Neural crest cell (in vitro differentiated cells): ENCODE measurements at regions not wholly inside any gene's neighbourhood (a gene's known extent, or its start where the extent isn't known, plus 50 kb on each side); places are given as distances from the start of the nearest gene placed in this dataset.

Experiments
- DNase-seq: peaks from one replicate; pipeline ENCODE4 v3.0.0; 2021; ENCODE audit warnings: low read depth, mixed read lengths, low spot score
- H3K27ac Mint-ChIP-seq: one replicate; pipeline ENCODE4 v1.8.0; 2021; ENCODE audit warnings: mild to moderate bottlenecking, mixed read lengths; ENCODE audit not compliant: unreplicated experiment
- H3K27me3 Mint-ChIP-seq: 2 replicates; pipeline ENCODE4 v1.8.0; 2021; ENCODE audit warnings: low read depth, mild to moderate bottlenecking, mixed read lengths
- H3K36me3 Mint-ChIP-seq: 2 replicates; pipeline ENCODE4 v1.8.0; 2021; ENCODE audit warnings: low read depth, mild to moderate bottlenecking, mixed read lengths
- H3K4me1 Mint-ChIP-seq: 2 replicates; pipeline ENCODE4 v1.8.0; 2021; ENCODE audit warnings: mixed read lengths
- H3K4me3 Mint-ChIP-seq: one replicate; pipeline ENCODE4 v1.8.0; 2021; ENCODE audit warnings: mild to moderate bottlenecking, mixed read lengths
- H3K9me3 Mint-ChIP-seq: 2 replicates; pipeline ENCODE4 v1.8.0; 2021; ENCODE audit warnings: mixed read lengths
- TF ChIP-seq, protein P1 (sequence below): fragments of 200-600 bp; sonication (generic); conservative IDR thresholded peaks from 2 replicates; pipeline ENCODE4 v1.5.0; 2021; ENCODE audit warnings: antibody characterized with exemption, mild to moderate bottlenecking

GRCh38 chr20:55755411-55755810 lies 249.9 kb downstream of the CBLN4 start:
- DNase-seq, result no peak
- Mint-ChIP-seq H3K9me3 (peaks cover 3% of the 10 kb centered on the region), H3K4me3 (no peak overlapping the region), H3K4me1 (no peaks in the 10 kb centered on the region), H3K27ac (no peak overlapping the region), H3K27me3 (peaks cover 2% of the 10 kb centered on the region), H3K36me3 (no peaks in the 10 kb centered on the region)
- TF ChIP-seq, protein P1, sequence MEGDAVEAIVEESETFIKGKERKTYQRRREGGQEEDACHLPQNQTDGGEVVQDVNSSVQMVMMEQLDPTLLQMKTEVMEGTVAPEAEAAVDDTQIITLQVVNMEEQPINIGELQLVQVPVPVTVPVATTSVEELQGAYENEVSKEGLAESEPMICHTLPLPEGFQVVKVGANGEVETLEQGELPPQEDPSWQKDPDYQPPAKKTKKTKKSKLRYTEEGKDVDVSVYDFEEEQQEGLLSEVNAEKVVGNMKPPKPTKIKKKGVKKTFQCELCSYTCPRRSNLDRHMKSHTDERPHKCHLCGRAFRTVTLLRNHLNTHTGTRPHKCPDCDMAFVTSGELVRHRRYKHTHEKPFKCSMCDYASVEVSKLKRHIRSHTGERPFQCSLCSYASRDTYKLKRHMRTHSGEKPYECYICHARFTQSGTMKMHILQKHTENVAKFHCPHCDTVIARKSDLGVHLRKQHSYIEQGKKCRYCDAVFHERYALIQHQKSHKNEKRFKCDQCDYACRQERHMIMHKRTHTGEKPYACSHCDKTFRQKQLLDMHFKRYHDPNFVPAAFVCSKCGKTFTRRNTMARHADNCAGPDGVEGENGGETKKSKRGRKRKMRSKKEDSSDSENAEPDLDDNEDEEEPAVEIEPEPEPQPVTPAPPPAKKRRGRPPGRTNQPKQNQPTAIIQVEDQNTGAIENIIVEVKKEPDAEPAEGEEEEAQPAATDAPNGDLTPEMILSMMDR, result no peak

DNA sequence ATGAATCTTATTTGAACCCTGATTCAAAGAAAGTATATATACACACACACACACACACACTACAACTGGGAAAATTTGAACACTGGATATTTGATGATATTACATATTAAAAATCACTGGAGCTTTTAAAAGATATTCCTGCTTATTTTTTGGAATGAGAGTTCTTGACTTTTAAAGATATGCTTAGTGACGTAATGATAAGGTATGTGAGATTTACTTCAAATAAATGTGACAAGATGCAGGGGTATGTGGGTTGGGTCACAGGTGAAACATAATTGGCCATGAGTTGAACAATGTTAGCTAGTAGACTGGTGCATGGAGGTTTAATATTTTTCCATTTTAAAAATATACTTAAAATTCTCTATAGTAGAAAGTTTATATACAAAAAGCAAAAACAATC lies 258.6 kb downstream of the CBLN4 start:
- peaks cover 6% of the 10 kb centered on the region for H3K4me1 Mint-ChIP-seq
- H3K9me3 Mint-ChIP-seq, result no peaks in the 10 kb centered on the region
- no peaks in the 10 kb centered on the region for H3K36me3 Mint-ChIP-seq
- H3K4me3 Mint-ChIP-seq, result no peak overlapping the region
- DNase-seq, result no peak
- no peak overlapping the region for H3K27ac Mint-ChIP-seq
- no peaks in the 10 kb centered on the region for H3K27me3 Mint-ChIP-seq
- TF ChIP-seq, protein P1, result no peak

DNA sequence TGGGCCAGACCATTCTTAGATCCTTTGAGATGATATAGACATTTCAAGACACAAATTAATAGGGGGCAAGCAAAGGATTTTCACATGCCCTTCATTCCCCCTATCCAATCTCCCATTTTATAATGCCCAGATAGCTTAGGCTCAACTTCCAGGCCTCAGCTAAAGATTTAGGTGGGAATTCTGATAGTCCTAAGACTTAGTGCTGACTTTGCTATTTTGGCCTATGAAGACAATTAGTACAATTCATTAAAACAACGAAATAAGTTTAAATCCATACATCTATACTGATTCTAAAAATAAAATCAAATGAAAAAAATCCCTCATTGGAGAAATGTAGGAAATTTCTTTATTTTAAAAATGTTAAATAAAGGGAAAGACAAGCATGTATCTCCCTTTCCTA lies 259.5 kb downstream of the CBLN4 start:
- Mint-ChIP-seq H3K27ac (no peak overlapping the region), H3K27me3 (no peaks in the 10 kb centered on the region), H3K4me3 (no peak overlapping the region), H3K36me3 (no peaks in the 10 kb centered on the region), H3K4me1 (peaks cover 6% of the 10 kb centered on the region), H3K9me3 (no peaks in the 10 kb centered on the region)
- TF ChIP-seq, protein P1, result no peak
- DNase-seq, result no peak

GRCh38 chr20:55744896-55745295 lies 260.4 kb downstream of the CBLN4 start:
- Mint-ChIP-seq H3K9me3 (peaks cover 2% of the 10 kb centered on the region), H3K4me1 (peaks cover 6% of the 10 kb centered on the region), H3K36me3 (no peaks in the 10 kb centered on the region), H3K4me3 (no peak overlapping the region), H3K27me3 (no peaks in the 10 kb centered on the region), H3K27ac (no peak overlapping the region)
- DNase-seq, result no peak
- TF ChIP-seq, protein P1, result no peak

DNA sequence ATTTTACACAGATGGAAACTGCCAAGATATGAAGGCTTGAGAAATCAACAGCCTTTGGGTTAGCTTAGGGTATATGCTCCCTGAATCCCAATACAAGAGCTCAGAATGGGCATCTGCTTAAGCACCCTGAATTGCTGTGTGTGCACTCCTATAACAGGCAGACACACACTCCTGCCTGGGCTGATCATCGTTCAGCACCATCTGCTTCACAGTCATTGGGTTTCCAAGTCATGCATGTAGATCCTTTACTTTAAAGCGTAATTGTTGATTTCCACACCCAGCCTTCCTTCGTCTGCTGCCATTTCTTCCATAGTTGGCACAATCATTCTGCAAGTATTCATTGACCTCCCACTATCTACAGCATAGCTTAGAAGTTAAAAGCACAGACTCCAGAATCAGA lies 263.5 kb downstream of the CBLN4 start:
- Mint-ChIP-seq H3K4me3 (no peak overlapping the region), H3K9me3 (peaks cover 5% of the 10 kb centered on the region), H3K4me1 (no peaks in the 10 kb centered on the region), H3K36me3 (no peaks in the 10 kb centered on the region), H3K27me3 (no peaks in the 10 kb centered on the region), H3K27ac (no peak overlapping the region)
- TF ChIP-seq, protein P1, result no peak
- DNase-seq, result no peak

GRCh38 chr20:55740076-55740475 lies 265.2 kb downstream of the CBLN4 start:
- no peak overlapping the region for H3K4me3 Mint-ChIP-seq
- H3K27me3 Mint-ChIP-seq, result peaks cover 3% of the 10 kb centered on the region
- no peak overlapping the region for H3K27ac Mint-ChIP-seq
- peaks cover 8% of the 10 kb centered on the region for H3K9me3 Mint-ChIP-seq
- H3K36me3 Mint-ChIP-seq, result peaks cover 2% of the 10 kb centered on the region
- no peak for DNase-seq
- no peaks in the 10 kb centered on the region for H3K4me1 Mint-ChIP-seq
- TF ChIP-seq, protein P1, result no peak
